GM19023 (cell line): ENCODE measurements at regions not wholly inside any gene's neighbourhood (a gene's known extent, or its start where the extent isn't known, plus 50 kb on each side); places are given as distances from the start of the nearest gene placed in this dataset.

Experiments used
- ATAC-seq: cut with Tn5 transposase; IDR thresholded peaks from one replicate; pipeline ENCODE4 v1.9.1; 2021; ENCODE audit warnings: mild to moderate bottlenecking, moderate library complexity; ENCODE audit not compliant: unreplicated experiment

- ATAC-seq = no peak
These were observed 494.8 kb upstream of the AGA start for GRCh38 chr4:177937041-177937440.

- ATAC-seq = no peak
These were observed 496.0 kb upstream of the AGA start for GRCh38 chr4:177938226-177938625.

DNA sequence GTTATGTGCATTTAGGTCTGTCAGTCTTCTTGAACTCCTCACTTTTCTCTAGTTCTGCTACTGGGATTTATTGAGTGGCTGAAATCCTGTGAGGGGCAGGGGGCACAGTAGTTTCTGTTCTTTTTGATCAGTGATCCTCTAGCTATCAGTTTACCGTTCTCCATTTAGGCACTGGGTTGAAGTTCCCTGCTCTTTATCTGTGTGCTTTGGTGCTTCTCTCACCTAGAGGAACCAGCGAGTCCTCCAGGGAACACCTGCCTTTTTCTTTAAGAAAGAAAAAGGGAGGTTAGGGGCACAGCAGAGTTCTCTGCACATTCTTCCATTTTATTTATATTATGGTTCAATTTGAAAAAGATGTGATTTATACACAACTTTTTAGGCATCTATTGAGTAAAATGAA, 503.0 kb upstream of the AGA start:
- no peak for ATAC-seq

- ATAC-seq = no peak
These were observed 505.4 kb upstream of the AGA start for GRCh38 chr4:177947607-177948006.

GRCh38 chr4:177948853-177949252, 506.6 kb upstream of the AGA start:
- ATAC-seq = no peak

GRCh38 chr4:177951026-177951425, 508.8 kb upstream of the AGA start:
- no peak for ATAC-seq

DNA sequence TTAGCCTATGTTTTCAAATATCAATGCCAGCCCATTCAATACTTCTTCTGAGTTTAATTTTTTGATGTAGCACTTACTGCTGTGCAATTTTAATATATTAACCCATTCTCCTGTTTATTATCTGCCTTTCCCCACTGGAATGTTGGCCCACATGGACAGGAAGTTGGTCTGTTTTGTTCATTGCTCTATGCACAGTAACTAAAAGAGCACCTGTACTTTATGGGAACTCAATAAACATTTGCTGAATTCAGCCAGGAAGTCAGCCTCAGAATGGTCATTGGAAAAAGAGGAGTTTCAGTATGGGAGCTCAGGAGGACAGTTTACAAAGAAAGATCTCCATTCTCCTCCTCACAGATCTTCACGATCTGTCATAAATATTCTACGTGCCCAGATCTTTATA, 510.5 kb upstream of the AGA start:
- no peak for ATAC-seq

DNA sequence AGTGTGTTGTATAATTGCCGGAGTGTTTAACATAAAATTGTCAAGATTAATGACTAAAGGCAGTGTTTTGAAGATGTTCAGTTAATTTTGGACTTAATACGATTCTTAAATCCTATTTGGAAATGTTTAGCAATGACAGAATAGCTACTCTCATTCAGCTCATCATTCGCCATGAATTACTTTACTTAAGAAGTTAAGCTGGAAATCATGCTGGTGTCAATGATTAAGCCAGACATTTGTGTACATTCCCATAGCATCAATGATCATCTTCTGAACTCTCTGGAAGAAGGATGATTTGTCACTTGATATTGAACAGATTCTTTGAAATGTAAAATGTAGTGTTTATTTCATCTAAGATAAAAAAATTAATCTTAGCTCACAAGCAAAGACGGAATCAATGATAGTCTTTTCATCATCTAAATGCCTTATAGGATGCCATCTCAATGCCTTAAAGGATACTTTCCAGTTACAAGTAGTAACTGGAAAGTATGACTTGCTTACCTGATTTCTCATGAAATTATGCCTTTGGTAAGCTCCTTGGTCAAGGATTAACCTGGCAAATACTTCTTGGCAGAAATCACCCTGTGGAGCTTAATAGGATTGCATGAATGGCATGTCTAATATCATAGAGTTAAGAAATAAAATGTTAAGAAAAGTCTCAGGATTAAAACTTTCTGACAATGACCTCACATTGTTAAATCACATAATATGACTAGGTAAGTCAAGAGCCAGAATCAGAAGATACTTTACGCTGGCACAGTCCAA, 515.5 kb upstream of the AGA start:
- ATAC-seq = no peak

DNA sequence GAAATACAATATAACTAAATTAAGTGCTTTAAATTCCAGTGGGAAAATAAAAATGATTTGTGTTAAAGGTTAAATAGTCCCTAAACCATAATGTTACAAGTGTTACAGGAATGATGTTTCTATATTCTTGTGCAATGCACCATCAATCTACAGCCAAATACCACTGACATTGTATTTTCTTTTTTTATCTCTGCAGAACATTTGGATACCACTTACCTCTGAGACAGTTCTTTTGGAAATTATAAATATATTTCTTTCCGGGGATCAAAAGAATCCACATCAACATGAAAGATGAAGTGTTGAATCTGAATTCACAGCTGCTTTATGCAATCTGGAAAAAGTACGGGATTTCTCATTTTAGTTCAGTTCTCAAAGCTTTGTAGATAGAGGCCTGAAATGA, 518.3 kb upstream of the AGA start:
- no peak for ATAC-seq

DNA sequence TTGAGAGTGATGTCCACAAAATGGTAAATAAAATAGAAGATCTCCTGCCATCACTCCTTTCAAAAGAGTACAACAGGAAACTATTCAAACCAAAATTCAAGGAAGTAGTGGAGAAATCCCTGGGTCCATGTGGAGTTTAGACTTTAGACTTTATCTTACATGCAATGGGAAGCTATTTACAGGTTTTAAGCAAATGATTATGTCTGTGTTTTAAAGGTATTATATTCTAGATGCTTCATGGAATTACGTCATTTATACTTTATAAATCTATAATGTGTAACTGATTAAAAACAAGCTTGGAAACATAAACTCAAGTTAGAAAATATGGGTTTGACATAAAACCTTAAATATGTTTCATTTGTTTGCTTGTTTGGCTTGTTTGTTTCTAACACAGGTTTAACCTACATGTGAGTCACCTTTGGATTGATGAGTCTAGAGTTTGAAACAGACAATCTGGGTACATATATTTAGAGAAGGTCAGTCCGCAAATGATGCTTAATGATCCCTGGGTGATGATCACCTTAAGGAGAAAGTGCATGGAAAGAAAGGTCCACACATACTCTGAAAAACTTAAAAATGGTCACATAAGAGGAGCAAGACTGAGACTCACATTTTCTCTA, 519.6 kb upstream of the AGA start:
- ATAC-seq = no peak

- ATAC-seq = no peak
These were observed 521.8 kb upstream of the AGA start for GRCh38 chr4:177964061-177964460.

DNA sequence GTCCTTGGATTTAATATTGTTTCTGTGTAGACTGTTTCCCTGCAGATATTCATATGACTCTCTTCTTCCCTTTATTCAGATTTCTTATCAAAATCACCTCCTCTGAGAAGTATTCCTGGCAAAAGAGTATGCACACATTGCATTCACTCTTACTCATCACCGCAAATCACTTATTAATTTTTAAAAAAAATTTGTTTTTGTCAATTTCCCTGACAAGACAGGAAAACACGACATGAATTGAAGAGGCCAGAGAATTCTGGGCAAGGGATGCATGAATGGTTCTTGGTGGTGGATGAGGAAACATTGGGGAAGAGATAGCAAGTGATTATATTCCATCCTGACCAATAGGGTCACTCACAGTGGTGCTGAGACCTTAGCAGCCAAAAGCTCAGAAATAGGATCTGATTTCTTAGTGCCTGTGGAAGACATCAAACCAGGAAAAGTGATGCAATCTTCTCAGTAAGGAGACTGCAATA, 522.5 kb upstream of the AGA start:
- no peak for ATAC-seq

GRCh38 chr4:177967328-177967727, 525.1 kb upstream of the AGA start:
- no peak for ATAC-seq

DNA sequence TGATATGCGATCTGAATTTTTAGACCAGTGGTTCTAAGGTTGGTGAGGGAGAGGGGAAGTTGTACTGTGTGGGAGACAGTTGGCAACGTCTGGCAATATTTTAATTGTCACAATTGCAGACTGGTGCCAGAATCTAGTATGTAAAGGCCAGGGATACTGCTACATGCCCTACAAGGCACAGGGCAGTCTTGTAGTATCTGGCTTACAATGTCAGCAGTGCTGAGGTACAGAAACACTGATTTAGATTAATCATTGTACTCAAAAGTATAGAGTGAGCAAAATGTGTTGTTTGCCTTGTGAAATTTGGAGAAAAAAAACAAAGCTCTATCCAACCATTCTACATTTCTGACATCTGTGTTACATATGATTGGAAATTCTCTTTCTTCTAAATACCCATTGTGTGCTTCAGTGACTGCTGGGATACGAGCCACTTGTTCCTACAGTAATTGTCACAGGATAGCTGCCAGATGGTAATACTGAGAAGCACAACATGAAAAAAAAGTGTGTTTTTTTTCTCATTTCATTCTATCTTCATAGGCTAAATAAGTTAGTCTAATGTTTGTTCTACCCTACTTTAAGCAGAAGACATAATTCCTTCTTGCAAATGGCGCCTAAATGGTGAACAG, 526.7 kb upstream of the AGA start:
- ATAC-seq = no peak

GRCh38 chr4:177974461-177974860, 532.2 kb upstream of the AGA start:
- ATAC-seq = no peak

DNA sequence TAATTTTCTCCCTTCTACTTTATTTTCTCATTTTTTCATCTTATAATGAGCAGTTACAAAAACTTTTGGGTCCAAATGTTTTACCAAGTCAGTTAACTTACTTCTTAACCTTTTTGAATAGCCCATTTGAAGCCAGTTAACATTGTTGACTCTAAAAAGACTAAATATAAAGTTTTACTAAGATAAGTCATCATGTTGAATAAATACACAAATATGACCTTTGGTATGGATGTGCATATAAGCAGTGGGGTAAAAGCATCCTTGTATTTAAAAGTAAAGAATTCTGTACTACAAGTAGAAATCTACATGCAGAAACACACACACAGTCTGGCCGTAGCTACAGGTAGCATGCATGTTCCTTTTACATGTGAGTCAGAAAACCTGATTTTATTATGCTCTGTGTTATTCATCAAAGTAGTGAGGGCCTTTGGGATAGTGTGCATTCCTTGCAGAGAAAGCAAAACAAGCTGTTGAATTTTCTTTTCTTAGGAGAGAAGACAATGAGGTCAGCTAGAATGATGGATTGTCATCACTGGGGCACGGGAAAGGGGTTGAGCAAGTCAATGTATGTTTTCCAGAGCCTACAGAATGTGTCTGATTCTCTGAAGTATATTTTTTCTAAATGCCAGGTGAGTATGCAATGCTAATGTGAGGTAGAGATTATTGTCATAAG, 533.2 kb upstream of the AGA start:
- no peak for ATAC-seq

DNA sequence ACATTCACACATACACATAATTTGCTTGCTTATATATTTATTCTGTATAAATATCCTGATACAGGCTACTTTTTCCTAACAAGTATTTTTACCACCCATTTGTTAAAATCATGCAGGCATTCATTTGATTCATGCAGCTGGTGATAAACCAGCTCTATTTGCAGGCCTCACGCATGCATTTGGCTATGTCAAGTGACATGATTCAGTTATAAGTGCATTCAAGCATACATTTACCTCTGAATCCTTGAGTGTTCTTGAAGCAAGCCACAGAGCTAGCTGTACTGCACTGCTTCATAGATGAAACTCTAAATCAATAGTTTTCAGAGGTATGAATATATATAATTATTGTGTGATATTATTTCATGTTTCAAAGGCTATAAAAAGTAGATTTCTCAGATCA, 544.0 kb upstream of the AGA start:
- no peak for ATAC-seq

DNA sequence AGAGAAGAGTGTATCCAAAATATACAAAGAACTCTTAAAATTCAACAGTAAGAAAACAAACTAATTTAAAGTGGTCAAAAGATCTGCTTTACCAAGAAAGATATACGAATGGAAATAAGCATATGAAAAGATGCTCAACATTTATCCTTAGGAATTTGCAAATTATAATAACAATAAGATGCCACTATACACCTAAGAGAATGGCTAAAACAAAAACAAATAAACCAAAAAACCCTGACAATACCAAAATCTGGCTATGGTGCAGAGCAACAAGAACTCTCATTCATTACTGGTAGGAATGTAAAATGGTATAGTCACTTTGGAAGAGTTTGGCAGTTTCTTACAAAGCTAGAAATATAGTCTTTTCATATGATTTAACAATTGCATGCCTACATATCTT, 545.7 kb upstream of the AGA start:
- ATAC-seq = no peak

- ATAC-seq = no peak
These were observed 547.4 kb upstream of the AGA start for GRCh38 chr4:177989503-177990201.

DNA sequence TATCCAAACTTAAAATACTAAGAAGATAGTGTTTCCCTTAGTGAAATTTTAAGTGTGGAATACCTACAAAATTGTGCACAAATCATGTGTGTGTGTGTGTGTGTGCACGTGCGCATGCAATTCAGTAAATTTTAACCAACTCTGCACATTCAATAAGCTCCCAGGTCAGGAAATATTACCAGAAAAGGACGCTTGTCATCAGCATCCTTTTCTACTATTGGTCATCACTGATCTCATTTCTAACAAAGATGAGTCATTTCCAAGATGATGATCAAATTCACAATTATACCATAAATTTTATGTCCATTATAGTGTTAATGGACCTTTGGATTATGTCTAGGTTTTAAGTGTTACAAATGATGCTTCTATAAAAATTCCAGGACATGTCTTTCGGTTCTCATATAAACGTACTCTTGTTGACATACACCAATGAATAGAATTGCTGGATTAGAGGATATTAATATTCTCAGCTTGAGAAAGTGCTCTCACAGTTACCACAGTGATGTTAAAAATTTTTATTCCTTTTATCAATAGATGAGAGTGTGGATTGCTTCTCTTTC, 560.9 kb upstream of the AGA start:
- ATAC-seq = no peak

- no peak for ATAC-seq
These were observed 568.4 kb upstream of the AGA start for GRCh38 chr4:178010596-178010995.
